GM12865 (cell line): ENCODE measurements at regions not wholly inside any gene's neighbourhood (a gene's known extent, or its start where the extent isn't known, plus 50 kb on each side); places are given as distances from the start of the nearest gene placed in this dataset.

Experiments
- DNase-seq: peaks from one replicate; pipeline ENCODE4 v3.0.0; 2010; ENCODE audit warnings: low read depth
- H3K4me3 ChIP-seq: 2 replicates; pipeline ENCODE4 v1.5.1; 2011; ENCODE audit warnings: mild to moderate bottlenecking, low read depth, low read length, control low read depth
- TF ChIP-seq, protein P1 (sequence below): IDR thresholded peaks from 2 replicates; pipeline ENCODE4 v1.5.1; 2011; ENCODE audit warnings: low read length, control low read depth, low read depth, inconsistent platforms; ENCODE audit not compliant: insufficient read depth; ENCODE audit errors: missing control alignments

DNA sequence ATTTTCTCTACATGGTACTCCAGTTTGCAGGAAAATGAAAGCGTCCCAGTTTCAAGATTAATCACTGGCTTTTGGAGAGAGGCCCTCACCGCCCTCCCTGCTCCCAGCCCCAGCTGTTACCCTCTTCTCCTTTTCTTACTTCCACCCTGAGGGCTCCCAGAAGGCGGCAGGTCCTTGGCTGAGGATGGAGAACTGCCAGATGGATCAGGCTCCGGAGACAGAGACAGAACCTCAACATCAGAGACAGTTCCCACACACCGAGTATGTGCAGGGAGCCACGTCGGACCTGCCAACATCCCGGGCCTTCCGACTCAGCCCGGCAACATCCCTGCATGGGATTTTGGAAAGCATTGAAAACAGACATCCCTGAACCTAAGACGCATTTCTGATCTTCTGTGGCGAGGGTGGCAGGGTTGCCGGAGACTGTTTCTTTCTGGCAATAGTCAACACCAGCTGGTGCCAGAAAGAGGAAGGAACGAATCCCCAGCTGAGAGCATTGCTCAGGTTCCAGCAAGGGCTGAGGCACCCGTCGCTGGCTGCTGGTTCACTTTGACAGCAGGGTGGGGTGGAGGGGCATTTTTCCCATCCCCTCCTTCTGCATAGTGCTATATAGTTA, 467.1 kb downstream of the MIAT start:
- TF ChIP-seq, protein P1, sequence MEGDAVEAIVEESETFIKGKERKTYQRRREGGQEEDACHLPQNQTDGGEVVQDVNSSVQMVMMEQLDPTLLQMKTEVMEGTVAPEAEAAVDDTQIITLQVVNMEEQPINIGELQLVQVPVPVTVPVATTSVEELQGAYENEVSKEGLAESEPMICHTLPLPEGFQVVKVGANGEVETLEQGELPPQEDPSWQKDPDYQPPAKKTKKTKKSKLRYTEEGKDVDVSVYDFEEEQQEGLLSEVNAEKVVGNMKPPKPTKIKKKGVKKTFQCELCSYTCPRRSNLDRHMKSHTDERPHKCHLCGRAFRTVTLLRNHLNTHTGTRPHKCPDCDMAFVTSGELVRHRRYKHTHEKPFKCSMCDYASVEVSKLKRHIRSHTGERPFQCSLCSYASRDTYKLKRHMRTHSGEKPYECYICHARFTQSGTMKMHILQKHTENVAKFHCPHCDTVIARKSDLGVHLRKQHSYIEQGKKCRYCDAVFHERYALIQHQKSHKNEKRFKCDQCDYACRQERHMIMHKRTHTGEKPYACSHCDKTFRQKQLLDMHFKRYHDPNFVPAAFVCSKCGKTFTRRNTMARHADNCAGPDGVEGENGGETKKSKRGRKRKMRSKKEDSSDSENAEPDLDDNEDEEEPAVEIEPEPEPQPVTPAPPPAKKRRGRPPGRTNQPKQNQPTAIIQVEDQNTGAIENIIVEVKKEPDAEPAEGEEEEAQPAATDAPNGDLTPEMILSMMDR: no peak
- no peak overlapping the region for H3K4me3 ChIP-seq
- DNase-seq: no peak

DNA sequence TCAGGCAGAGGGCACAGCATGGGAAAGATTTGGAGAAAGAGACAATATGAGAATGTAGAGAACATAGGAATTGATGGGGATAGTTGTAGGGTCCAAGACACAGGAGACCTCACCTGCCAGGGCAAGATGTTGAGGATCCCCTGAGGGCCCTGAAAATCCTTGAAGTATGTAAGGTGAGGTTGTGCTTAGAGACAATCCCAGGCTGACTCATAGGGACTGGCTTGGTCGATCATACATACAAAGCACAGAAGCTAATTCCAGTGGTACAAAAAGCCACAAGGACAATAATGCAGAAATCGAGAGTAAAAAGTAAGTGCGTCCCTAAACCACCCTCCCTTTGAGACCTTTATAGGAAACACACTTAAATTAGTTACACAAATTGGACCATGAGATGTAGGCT, 468.2 kb downstream of the MIAT start:
- H3K4me3 ChIP-seq: no peak overlapping the region
- no peak for DNase-seq
- TF ChIP-seq, protein P1: no peak

DNA sequence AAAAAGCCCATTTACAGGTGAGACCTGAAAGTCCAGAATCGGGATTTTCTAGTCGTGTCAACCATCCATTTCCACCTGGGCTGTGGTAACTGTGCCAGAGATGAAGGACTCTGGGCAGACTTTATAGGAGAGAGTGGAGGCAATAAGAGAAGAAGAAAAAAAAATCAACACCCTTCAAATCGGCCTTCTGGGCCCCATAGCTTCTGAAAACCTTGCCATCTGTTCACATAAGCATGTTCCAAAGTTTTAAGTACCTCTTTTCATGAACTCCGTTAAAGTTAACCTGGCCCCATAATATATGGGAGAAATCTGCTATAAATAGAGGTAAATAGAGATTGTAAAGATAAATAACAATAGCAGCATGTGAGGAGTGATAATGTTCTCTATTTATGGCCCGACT, 470.5 kb downstream of the MIAT start:
- H3K4me3 ChIP-seq: no peak overlapping the region
- no peak for DNase-seq
- TF ChIP-seq, protein P1: no peak

DNA sequence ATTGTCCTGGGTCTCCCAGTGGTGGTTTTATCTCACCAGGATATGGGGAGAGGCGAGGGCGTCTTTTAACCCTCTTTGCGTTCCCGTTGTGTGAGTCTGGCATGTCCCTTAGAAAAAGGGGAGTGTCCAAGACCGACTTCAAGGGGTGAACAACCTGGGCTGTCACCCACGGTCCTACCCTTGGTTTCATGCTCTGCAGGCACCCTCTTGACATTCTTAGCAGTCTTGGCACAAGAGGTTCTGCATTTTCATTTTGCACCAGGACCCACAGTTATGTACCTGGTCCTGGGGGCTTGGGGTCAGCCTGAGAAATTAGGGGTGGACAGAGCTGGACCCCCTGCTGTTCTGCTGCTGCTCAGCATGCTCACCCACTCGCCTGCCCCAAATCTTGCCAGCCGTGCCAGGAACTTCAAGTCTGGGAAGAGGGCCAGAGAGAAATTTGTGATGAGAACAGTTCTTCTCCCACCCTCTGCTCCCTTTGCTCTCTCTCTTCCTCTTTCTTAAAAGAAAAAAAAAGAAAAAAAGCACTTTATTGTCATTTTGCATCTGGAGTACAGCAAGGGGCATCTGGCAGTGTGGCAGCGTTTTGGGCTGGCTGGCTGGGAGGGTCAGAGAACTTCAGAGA, 471.2 kb downstream of the MIAT start:
- DNase-seq: no peak
- no peak overlapping the region for H3K4me3 ChIP-seq
- TF ChIP-seq, protein P1: no peak

DNA sequence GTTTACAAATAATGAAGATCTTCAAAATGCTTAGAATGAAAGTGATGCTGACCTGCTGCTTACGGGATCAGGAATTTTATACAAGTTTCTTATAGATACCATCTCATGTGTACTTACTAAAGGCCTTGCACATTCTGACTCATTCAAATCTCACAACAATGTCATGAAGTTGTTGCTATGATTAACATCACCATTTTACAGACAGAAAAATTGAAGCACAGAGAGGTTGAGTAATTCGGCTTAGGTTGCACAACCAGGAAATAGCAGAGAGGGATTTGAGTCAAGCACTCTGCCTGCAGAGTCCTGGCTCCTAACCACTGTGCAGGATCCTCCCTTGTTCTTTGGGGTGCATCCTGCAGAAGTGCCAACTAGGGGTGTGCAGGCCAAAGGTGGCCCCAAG, 471.9 kb downstream of the MIAT start:
- DNase-seq: no peak

DNA sequence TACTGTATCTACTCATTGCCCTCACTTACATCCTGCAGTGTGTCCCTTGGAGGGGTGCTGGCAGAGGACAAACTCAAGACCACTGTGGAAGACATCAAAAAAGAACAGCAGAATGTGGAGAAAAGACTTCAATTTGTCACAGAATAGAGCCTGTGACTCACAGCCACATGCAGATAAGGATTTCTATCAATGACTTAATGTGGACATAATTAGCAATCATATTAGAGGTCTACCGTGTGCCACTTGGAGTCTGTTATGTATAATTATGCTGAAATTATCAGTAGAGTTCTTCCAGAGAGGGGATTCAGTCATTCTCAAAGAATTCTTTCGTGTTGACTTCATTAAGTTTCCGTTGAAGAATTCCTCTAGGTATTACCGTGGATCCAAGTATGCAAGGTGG, 473.5 kb downstream of the MIAT start:
- no peak overlapping the region for H3K4me3 ChIP-seq
- no peak for DNase-seq
- TF ChIP-seq, protein P1: no peak

More for the DNA sequence above, 471.9 kb downstream of the MIAT start:
- H3K4me3 ChIP-seq: no peak overlapping the region
- TF ChIP-seq, protein P1: no peak

DNA sequence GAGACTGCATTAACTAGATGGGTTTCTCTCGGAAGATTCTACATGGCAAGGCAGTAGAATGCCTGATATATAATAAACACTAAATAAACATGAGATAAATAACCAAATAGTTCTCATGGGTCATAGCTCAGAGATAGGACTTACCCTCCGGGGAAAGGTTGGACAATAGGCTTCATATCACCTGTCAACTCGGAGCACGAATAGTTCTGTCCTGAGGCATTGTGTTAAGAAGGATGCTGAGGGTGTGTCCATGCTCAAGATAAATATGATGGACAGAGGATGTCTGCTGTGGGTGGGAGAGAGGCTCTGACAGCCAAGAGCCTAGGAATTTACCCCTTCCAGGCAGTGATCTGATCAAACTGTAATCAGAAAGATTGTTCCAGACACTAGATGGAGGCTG, 474.0 kb downstream of the MIAT start:
- TF ChIP-seq, protein P1: no peak
- no peak for DNase-seq

More for the DNA sequence above, 474.0 kb downstream of the MIAT start:
- no peak overlapping the region for H3K4me3 ChIP-seq
